ENCODE measurements at regions not wholly inside any gene's neighbourhood (a gene's known extent, or its start where the extent isn't known, plus 50 kb on each side); places are given as distances from the start of the nearest gene placed in this dataset.

GRCh38 chr18:75489493-75490190 is 62.1 kb upstream of the SMIM21 start:
- peak; percentile 71 for DNase-seq (ENCODE audit: low spot score)

- no peak for DNase-seq (ENCODE audit: low spot score)
Measured at GRCh38 chr18:75483662-75484061, 56.2 kb upstream of the SMIM21 start.

GRCh38 chr18:75482880-75483279 is 55.4 kb upstream of the SMIM21 start:
- no peak for DNase-seq (ENCODE audit: low spot score)

- DNase-seq (ENCODE audit: low spot score) = no peak
Measured at GRCh38 chr18:75480487-75480886, 53.0 kb upstream of the SMIM21 start.

GRCh38 chr18:75478996-75479880 is 51.7 kb upstream of the SMIM21 start:
- DNase-seq (ENCODE audit: low spot score) = peak; percentile 29

GRCh38 chr18:75477900-75478299 is 50.4 kb upstream of the SMIM21 start:
- peak; percentile 1 for DNase-seq (ENCODE audit: low spot score)

All from SW480 (cell line).